ENCODE measurements at regions not wholly inside any gene's neighbourhood (a gene's known extent, or its start where the extent isn't known, plus 50 kb on each side); places are given as distances from the start of the nearest gene placed in this dataset.

DNA sequence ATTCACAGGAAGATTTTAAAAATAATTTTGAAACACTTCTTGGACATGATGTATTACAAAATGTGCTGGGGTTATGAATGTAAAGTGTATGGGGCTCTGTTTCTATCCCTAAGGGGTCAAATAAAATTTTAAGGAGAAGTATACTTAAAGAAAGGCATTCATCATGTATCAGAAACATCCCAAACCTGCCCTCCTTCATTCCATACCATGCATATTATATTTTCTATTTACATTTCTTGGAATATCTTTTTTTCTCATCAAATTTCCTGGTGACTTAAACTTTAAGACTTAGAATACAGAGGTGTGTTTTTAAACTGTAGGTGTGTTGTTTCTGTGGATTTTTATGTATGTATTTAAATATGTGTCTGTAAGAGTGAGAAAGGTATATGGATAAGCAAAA, 96.1 kb upstream of the ADAMTS19 start:
- no peak for TF ChIP-seq JUND (IDR thresholded peaks at IDR 0.05)
- TF ChIP-seq, protein P1, sequence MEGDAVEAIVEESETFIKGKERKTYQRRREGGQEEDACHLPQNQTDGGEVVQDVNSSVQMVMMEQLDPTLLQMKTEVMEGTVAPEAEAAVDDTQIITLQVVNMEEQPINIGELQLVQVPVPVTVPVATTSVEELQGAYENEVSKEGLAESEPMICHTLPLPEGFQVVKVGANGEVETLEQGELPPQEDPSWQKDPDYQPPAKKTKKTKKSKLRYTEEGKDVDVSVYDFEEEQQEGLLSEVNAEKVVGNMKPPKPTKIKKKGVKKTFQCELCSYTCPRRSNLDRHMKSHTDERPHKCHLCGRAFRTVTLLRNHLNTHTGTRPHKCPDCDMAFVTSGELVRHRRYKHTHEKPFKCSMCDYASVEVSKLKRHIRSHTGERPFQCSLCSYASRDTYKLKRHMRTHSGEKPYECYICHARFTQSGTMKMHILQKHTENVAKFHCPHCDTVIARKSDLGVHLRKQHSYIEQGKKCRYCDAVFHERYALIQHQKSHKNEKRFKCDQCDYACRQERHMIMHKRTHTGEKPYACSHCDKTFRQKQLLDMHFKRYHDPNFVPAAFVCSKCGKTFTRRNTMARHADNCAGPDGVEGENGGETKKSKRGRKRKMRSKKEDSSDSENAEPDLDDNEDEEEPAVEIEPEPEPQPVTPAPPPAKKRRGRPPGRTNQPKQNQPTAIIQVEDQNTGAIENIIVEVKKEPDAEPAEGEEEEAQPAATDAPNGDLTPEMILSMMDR (IDR thresholded peaks at IDR 0.05 in 2 of 3, conservative IDR thresholded peaks at IDR 0.05 in 1 of 3; ENCODE audit: borderline replicate concordance in 1 of 3, insufficient read depth in 1 of 3, low read depth in 2 of 3, low read length in 2 of 3): no peak
- no peak for TF ChIP-seq MAX (IDR thresholded peaks at IDR 0.05)
- no peak for TF ChIP-seq POLR2A (IDR thresholded peaks at IDR 0.05; ENCODE audit: borderline replicate concordance, extremely low read depth, insufficient read depth, insufficient read length)
- no peak for TF ChIP-seq EGR1 (IDR thresholded peaks at IDR 0.05; ENCODE audit: low read depth)
- no peak for TF ChIP-seq YY1 (IDR thresholded peaks at IDR 0.05; ENCODE audit: extremely low read depth, insufficient replicate concordance, low read depth, low read length)
- no peak for TF ChIP-seq FOSL1 (IDR thresholded peaks at IDR 0.05; ENCODE audit: low read depth)
- TF ChIP-seq ZNF274 (IDR thresholded peaks at IDR 0.05; ENCODE audit: low read depth, low read length): no peak
